HG03060 (cell line): ENCODE measurements at regions not wholly inside any gene's neighbourhood (a gene's known extent, or its start where the extent isn't known, plus 50 kb on each side); places are given as distances from the start of the nearest gene placed in this dataset.
"Not testable (repeated sequence)": the region's sequence is repeated elsewhere in the genome, so short reads cannot be mapped to it uniquely, and the experiment has no call there.

Experiments
- ATAC-seq: cut with Tn5 transposase; IDR thresholded peaks from one replicate; pipeline ENCODE4 v1.9.1; 2021; ENCODE audit warnings: low read depth, moderate number of reproducible peaks; ENCODE audit not compliant: unreplicated experiment

DNA sequence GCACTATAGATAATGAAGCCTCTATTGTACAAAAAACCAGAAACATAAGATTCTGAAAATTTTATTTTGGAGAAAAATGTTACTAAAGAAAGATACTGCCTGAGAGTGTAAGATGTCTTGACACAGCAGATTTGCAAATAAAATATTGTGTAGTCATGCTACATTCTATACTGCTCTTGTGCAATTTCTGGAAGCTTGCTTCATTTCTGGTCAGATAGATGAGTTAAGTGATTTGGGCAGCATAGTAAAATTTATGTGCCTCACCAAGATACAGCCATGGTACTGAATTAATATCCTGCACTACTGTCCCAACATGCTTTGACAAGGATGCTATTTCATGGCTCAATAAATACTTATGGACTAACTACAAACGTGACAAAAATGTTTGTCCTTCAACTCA, 55.1 kb upstream of the STARD13 start:
- no peak for ATAC-seq

DNA sequence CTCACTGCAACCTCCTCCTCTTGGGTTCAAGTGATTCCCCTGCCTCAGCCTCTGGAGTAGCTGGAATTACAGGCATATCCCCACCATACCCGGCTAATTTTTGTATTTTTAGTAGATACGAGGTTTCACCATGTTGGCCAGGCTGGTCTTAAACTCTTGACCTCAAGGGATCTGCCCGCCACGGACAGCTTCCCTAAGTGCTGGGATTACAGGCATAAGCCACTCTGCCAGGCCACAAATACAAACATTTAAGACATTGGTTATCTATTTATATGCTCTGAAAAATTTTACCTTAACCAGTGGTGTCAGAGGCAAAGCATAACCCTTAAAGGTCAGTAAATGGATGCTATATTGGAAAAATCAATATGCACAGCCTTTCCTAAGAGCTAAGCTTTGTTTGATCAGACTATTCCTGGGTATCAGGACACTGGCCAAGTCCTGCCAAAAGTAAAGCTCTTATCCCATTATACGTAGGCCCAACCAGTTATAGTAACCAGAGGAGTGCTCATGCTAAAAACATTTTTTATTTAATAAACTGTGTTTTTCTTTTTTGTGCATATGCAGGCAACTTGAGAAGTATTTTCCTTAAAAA, 56.4 kb upstream of the STARD13 start:
- ATAC-seq: no peak

DNA sequence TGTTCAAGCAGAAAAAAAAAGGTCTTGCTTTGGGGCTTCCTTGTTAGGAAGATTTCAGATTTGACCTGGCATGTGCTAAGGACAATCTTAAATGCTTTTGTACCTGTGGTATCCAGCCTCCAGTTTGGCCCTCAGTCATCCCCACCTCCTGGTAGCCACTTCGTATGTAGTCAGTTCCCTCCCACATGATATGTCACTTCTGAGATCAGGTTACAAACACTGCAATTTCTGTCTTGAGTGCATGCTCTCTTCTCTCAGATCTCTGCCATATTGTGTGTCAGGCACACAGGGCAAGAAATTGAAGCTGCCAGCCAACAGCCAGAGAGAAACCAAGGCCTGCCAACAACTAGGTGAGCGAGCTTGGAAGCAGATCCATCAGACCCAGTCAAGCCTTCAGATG, 60.3 kb upstream of the STARD13 start:
- no peak for ATAC-seq

DNA sequence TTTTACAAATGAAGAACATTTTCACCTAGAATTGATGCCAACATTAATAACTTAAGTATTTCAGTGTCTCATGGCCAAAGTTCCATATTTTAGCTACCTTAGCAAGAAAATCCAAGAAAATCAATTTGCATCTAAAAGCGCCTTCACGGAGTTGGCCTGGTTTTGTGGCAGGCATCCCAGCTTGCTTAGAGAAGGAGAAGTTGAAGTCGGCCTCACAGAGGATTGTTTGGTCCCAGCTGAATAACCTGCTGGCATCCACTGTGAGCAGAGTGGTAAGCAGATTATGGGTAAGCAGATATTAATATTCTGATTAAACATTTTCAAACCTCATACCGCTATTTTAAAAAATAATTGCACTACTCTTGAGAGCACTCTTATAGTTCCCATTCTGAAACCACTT, 62.3 kb upstream of the STARD13 start:
- no peak for ATAC-seq

DNA sequence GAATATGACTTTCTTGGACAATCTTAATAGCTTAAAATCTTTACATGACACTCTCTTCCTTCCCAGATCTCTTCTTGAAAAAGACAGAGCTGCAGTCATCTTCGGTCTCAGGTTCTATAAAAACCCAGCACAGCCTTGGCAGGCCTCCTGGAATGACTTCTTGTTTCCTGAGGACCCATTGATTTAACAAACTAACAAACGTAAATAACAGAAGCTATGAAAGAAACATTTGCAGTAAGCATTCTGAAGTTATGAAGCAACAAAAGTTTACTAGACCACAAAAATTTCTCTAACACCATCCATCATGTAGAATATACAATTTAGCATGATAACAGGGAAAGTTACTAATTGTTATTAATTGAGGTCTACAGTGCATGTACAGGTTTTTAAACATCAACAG, 62.8 kb upstream of the STARD13 start:
- ATAC-seq: no peak

DNA sequence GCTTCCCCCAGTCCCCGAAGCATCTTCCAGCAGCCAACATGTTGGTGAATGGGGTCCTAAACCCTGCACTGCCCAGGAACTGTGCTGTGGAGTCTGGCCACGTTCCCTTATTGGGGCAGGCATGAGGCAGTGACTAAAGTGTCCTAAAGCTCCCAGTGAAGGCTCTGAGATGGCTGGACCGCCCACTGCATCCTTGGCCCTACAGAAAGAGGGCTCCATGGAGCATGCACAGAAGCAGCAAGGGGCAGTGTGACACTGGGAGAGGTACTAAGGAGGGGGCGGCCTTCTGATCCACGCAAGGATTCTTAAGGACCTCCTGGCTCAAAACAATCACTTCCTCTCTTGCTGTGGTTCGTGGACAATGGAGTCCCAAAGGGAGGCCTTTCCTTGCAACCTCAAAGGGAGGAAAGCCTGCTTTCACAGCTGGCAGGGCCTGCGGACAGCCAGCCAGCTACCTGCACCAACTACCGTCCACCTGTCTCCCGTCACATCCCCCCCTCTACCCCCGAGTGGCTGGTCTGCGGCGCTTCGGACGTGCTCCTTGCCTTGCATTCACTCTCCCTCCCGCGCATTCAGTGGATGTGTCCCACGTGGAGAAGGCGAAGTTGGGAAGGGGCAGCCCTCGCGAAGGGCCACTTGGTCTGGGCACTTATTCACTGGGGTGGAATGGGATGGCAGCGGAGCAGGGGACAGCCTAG, 63.9 kb upstream of the STARD13 start:
- no peak for ATAC-seq

DNA sequence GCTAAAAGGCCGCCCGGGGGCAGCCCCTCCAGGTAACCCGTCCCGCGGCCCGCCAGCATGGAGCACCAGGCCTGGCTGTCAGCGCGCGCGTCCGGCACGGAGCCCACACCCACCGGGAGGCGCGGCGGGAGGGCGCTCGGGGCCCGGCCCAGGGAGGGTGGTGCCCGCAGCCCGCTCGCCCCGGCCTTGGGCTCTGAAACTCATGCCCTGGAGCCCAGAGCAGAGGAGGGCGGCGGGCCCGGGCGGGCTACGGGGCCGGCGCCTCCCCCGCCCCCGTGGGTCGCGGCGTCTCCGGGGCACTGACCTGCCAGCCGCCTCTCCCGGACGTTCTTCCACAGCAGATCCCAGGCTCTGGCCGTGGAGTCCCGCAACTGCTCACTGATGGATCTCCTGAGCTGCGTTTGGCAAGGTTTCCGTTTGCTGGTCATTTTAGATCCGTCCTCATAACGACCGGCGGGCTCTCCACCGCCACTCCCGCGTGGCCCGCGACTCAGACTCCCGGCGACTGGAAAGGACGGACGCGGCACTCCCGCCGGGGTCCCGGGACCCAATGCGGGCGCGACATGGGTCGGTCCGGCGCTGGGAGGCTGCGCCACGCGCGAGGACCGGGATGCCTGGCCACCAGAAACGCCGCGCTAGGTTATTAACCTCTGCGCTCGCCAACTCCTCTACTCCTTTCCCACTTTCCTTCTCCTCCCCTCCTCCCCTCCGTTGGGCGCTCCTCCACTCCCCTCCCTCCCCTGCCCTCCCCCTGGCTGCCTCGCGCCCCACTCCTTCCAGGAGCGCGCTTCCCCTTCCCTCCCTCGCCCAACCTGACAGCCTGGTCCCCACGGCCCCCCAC, 64.7 kb upstream of the STARD13 start:
- no peak for ATAC-seq

DNA sequence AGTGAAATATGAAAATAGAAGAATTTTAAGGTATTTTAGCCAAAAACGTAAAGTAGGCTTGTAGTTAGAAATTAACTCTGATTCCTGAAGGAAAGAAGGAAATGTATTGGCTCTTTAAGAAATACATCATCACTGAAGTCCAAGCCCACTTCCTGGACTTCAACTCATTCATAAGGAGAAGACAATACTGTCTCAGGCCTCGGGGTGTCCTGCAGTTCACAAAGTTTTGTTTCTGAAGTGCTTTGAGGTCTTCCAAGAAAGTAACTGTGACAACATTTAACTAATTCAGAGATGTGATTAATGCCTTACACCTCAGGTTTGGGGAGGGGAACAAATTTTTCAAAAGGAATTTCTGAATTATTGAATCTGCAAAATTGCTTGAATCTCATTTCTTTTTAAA, 65.8 kb upstream of the STARD13 start:
- no peak for ATAC-seq

DNA sequence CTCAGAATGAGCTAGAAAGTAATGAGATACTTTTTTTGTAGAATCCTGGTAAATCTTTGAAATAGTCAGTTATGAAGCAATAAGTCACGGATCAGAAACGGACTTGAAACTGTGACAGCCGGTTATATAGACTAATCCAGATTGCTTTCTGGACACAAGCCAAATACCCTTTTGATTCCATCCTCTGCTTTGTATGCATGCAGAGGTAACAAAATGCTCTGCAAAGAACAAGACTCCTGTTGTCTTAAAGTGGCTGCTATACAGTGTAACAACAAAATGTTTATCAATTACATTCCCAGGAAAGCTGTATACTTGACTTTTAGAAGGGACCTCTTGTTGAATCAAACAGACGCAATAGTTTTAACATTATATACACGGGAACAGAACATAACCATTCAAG, 66.5 kb upstream of the STARD13 start:
- ATAC-seq: no peak

DNA sequence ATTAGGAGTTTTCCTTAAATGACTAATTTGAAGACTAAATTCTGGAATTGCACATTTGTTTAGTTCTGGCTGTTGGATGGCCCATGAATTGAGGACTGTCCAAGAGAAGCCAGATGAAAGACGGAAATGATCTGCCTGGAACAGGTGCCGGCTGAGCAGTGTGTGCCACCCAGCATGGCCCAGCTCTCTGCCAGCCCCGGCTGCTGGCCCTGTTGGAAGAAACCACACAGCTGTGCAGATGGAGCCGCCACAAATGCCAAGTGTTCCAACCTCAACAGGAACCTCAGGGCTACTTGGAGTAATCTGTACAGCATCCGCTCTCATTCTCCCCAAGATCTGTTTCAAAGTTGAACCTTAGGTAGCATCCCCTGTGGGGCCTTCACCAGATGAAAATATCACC, 67.0 kb upstream of the STARD13 start:
- no peak for ATAC-seq

DNA sequence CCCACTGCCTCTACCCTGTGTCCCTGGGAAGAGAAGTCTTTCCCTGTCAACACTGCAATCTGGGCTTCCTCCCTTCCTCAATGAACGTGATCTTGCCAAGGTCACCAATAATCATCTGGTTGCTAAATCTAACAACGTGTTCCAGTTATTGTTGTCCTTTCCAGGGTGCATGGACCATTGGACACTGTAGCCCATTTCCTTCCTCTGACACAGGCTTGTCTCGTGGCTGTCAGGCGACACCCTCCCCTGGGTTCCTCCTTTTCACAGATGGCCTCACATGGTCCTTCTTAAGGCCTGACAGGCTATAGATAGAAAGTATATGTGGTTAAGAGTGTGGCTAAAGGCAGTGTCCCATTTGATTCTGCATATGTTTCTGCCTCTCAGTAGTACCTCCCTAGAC, 67.7 kb upstream of the STARD13 start:
- peak; percentile 83 for ATAC-seq

DNA sequence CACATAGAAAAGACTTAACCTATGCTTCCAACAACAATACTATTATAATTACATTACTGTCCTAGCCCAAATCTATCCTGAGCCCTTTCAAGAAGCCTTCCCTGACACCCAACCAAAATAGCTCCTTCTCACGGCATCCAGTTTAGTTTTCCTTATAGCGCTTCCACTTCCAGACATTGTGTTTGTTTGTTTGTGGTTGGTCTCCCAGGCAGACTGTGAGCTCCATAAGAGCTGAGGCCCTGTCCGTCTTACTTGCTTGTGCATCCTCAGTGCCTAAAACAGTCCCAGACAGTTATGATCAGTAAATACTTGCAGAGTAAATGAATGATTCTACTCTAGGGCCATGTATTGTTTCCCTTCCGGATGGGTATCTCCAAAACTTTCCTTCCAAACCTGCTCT, 68.1 kb upstream of the STARD13 start:
- no peak for ATAC-seq

DNA sequence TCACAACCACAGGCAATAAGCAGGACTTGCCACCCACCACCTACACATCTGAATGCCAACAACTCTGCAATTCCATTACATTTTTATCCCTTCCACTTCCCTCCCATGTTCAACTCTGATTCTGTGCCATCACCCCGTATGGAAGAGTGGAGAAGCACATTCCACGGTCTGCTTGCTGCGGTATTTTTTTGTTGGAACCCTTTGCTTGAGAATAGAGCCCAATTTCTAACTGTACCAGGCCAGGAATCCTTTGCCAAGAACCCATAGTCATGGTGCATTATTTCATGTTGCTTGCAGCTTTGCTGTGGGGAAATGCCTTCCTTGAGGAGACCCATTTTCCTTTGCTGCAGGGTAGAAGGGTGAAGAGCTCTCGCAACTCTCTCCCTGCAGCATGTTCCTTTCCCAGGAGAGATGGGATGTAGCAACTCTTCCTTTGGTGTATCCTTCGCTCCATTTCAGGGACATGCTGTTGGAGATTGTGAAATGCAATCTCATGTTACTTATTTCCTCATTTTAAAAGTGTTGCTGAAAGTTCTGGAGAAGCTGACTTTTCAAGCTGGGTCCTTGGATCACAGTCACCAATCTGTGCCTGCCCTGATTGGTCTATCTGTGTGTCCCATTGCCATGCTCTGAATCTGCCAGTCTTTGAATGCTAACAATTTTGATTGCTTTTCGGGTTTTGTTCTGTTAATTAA, 69.8 kb upstream of the STARD13 start:
- no peak for ATAC-seq

DNA sequence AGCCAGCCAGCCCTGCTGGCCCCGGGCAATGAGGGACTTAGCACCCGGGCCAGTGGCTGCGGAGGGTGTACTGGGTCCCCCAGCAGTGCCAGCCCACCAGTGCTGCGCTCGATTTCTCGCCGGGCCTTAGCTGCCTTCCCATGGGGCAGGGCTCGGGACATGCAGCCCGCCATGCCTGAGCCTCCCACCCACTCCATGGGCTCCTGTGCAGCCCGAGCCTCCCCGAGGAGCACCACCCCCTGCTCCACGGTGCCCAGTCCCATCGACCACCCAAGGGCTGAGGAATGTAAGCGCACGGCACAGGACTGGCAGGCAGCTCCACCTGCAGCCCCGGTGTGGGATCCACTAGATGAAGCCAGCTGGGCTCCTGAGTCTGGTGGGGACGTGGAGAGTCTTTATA, 72.5 kb upstream of the STARD13 start:
- not testable (repeated sequence) for ATAC-seq

DNA sequence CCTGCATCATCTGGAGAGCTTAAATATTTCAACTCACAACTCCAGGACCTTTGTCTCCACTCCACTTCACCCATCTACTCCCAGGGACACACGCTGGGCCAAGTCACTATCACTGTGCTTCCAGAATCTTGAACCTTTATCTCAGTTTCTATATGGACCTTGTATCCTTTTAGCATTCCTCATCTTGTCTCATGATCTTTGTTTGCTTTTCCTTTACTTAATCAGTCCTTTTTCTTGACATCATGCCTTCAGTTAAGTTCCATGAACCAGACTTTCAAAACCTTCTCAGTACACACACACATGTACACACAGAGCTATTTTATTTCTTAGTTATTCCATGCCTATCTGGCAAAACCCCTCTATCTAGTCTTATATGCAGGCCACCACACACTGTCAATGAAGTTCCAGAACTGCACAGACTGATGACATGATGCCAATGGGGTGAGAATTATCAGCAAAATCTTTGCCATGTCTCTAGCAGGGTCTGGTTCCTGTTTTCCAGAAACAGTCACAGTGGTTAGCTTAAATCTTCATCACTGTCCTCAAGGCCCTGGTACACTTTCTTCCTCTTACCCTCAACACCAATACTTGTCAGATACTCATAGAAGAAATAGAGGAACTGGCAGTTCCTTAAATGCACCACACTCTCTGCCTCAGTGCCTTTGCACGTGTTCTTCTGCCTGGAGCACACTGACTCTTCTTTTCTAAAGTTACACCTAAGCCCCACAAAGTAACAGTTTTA, 77.6 kb upstream of the STARD13 start:
- no peak for ATAC-seq

DNA sequence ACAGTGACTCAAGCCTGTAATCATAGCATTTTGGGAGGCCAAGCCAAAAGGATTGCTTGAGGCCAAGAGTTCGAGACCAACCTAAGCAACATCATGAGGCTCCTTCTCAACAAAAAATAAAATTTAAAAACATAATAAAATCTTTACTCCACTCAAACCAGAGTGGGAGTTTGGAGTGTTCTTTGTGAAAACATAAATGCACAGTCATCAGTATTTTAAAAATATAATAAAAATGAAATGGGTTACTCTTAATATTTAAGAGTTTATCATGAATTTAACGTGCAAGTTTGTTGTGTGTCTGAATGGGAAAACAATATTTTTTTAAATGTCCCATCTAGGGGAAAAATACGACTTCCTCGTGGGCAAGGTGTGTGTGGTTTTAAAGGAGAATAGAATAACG, 78.6 kb upstream of the STARD13 start:
- ATAC-seq: no peak

DNA sequence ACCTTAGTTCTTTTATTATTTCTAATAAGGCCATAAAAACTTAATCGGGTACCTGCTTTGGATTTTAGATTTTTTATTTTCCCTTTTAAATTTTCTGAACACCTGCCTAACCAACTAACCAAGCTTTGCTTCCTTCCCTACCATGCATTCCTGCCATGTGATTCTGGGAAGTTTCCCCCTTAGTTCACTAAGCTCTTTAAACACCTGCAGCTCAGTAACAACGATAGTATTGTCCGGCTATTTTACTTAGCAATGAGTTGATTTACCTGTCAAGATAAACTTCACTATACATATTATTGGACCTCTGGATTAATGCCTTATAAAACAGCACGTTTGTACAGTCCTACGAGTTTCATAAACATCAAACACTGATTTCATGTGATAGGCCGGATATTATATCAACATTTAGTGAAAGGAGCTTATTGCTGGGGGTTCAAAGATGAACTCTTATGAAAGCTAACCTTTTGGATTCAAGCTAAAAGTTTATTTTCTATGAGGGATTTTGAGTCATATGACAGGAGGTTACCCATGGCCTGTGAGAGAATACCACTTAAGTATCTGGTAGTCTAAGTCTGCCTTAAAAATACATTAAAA, 81.0 kb upstream of the STARD13 start:
- ATAC-seq: no peak

DNA sequence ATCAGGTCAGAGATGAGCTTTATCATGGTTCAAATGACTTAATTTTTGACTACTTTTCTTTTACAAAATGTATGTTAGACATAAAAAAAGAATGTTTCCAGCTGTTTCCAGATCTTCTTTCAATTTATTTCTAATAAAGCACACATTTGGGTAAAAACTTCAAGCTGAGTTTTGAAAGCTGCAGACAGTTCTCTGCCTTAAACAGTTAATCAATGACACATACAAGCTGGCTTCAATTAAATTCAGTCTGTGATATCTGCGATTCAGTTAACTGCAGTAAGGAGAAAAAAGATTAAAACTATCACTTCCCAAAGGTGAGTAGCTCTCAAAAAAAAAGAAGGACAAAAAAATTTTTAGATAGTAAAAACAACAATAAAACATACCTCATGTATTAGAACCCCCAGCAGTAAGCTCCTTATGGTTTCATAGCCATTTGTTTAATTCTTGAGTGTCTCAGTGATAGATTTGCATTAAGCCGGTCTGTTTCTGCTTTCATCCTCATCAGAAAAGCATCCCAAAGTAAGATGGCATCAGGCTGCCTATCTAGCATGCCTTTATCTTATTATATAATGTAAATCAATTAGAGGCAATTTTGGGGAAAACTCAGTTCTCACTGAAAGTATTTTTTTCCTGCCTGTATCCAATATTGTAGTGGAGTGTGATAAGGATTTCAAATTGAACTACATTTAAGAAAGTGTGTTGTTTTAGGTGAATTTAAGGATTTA, 81.8 kb upstream of the STARD13 start:
- ATAC-seq: no peak

DNA sequence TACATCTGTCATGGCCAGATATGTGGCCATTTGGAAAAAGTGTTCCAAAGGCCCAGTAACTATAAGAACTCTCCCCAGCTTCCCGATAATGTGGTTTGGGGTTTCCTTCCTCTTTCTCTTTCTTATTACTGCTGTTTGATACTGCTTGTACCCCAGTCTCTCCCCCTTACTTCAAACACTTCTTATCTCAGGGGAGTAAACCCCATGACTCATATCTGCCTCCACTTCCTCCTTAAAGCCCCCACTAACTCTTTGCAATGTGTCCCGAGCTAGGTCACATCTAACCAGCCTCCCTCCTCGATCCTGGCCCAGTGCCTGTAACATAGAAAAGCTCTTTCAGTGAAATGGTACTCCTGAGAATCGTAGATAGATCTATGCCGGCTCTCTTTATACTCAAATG, 82.4 kb upstream of the STARD13 start:
- ATAC-seq: peak; percentile 70
